Upper lobe of left lung (tissue), 6 donors: ENCODE measurements at regions not wholly inside any gene's neighbourhood (a gene's known extent, or its start where the extent isn't known, plus 50 kb on each side); places are given as distances from the start of the nearest gene placed in this dataset.

Experiments used
- ATAC-seq, 2 donors: fragments of 200-7000 bp; cut with Tn5 transposase; one replicate each; pipeline ENCODE4 v1.9.1; 2022; ENCODE audit warnings: mild to moderate bottlenecking in 2 of 2, moderate library complexity in 2 of 2; ENCODE audit not compliant: low FRiP score in 2 of 2
- DNase-seq, 2 donors: peaks; one replicate each; pipeline ENCODE4 v3.0.0-alpha.2; 2019 to 2020
- H3K27ac ChIP-seq, 4 donors: fragments of 200-600 bp; sonication (generic); one replicate each; pipeline ENCODE4 v1.5.1; 2016 to 2019
- H3K27me3 ChIP-seq, 4 donors: fragments of 200-600 bp; sonication (generic); one replicate each; pipeline ENCODE4 v1.5.1; 2017 to 2019
- H3K36me3 ChIP-seq, 4 donors: fragments of 200-600 bp; sonication (generic); one replicate each; pipeline ENCODE4 v1.5.1; 2016 to 2019
- H3K4me1 ChIP-seq, 4 donors: fragments of 200-600 bp; sonication (generic); one replicate each; pipeline ENCODE4 v1.5.1; 2018 to 2019
- H3K4me3 ChIP-seq, 4 donors: fragments of 200-600 bp; sonication (generic); one replicate each; pipeline ENCODE4 v1.5.1; 2017 to 2019; ENCODE audit warnings: mild to moderate bottlenecking in 2 of 4, moderate library complexity in 1 of 4
- H3K9me3 ChIP-seq, 4 donors: fragments of 200-600 bp; sonication (generic); one replicate each; pipeline ENCODE4 v1.5.1; 2018 to 2019
- CTCF ChIP-seq, 6 experiments: fragments of 450-650 bp in 4 of 6; fragments of 200-600 bp in 2 of 6; sonication (generic) in 2 of 6; IDR thresholded peaks; one replicate each; pipeline ENCODE4 v1.5.1; 2016 to 2019; ENCODE audit warnings: antibody characterized with exemption in 6 of 6
- EP300 ChIP-seq, 4 donors: sonication (generic); formaldehyde crosslinking; IDR thresholded peaks; one replicate each; pipeline ENCODE4 v1.5.1; 2017; ENCODE audit warnings: antibody characterized with exemption in 4 of 4, control low read depth in 2 of 4
- POLR2A ChIP-seq, 4 donors: fragments of 450-650 bp; IDR thresholded peaks; one replicate each; pipeline ENCODE4 v1.5.1; 2016 to 2017; ENCODE audit warnings: antibody characterized with exemption in 4 of 4, mild to moderate bottlenecking in 2 of 4
- POLR2AphosphoS5 ChIP-seq, 2 donors: sonication (generic); formaldehyde crosslinking; IDR thresholded peaks; one replicate each; pipeline ENCODE4 v1.5.1; 2017; ENCODE audit warnings: antibody characterized with exemption in 2 of 2
- WGBS, 2 donors: methylation state at CpG; one replicate each; pipeline ENCODE4 v1.1.5; 2017 to 2018; 5-methylcytosine and 5-hydroxymethylcytosine counted together
- donor health status: DM: no; HTN: no; CAD: no; lungs with moderate emphysema.
- donor health status: DM: no; HTN: yes; CAD: no; lungs with severe emphysema.

DNA sequence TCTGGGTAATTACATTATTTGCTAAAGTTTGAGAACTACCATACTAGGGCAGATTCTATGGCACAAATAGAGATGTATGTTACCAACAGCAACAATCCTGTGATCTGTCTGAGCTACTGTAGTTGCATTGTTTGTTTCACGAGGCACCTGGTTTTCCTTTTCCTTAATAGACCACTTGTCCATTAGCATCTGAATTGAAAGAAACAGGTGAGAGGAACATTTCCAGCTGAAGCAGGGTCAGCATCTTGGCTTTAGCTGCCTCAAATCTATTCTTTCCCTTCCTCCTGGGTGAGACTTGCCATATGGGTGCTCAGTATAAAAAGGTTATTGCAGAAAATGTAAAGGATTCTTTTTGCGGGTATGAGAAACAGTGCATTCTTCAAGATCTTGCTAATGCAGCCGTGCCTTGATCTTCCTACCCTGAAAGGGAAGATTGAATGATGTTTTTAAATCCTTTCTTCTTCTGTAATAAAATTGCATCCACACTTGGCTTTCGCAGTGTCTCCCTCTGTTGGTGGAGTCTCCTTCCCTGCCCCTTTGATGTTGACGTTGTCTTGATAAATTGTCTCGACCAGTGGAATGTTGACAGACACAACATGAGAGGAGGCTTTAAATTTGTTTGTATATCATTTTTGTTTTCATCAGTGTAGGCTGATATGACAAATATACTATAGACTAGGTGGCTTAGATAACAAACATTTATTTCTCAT lies 118.0 kb upstream of the BRINP1 start:
- Histone ChIP-seq H3K27ac (no peak overlapping the region), H3K9me3 (no peaks in the 10 kb centered on the region), H3K27me3 (no peaks in the 10 kb centered on the region), H3K36me3 (no peaks in the 10 kb centered on the region), H3K4me3 (no peak overlapping the region), H3K4me1 (peaks cover 0 to 10% (median 4%) of the 10 kb centered on the region in 4 donors)
- ATAC-seq (no peak), DNase-seq (no peak)
- 51 to 66% methylated on average over 6 of the region's 6 CpGs for WGBS, 2 donors
- TF ChIP-seq POLR2AphosphoS5 (IDR thresholded peaks at IDR 0.05) (no peak), EP300 (IDR thresholded peaks at IDR 0.05) (no peak), POLR2A (IDR thresholded peaks at IDR 0.05) (no peak), CTCF (IDR thresholded peaks at IDR 0.05) (no peak)

- Histone ChIP-seq H3K4me1 (peaks cover 0 to 10% (median 3%) of the 10 kb centered on the region in 4 donors), H3K27ac (no peak overlapping the region), H3K27me3 (no peaks in the 10 kb centered on the region), H3K36me3 (no peaks in the 10 kb centered on the region), H3K9me3 (no peaks in the 10 kb centered on the region), H3K4me3 (no peak overlapping the region)
- TF ChIP-seq CTCF (IDR thresholded peaks at IDR 0.05): no peak
- no peak for TF ChIP-seq POLR2AphosphoS5 (IDR thresholded peaks at IDR 0.05)
- no peak for TF ChIP-seq POLR2A (IDR thresholded peaks at IDR 0.05)
- no peak for TF ChIP-seq EP300 (IDR thresholded peaks at IDR 0.05)
- ATAC-seq (no peak), DNase-seq (no peak)
Measured at GRCh38 chr9:119483153-119483552, 113.9 kb upstream of the BRINP1 start.

- no peak for DNase-seq
- Histone ChIP-seq H3K36me3 (no peaks in the 10 kb centered on the region), H3K27me3 (no peaks in the 10 kb centered on the region), H3K4me1 (no peaks in the 10 kb centered on the region), H3K9me3 (no peaks in the 10 kb centered on the region), H3K4me3 (no peak overlapping the region), H3K27ac (no peak overlapping the region)
- WGBS, 2 donors: 92 to 95% methylated on average over 2 to 7 of the region's 7 CpGs
- TF ChIP-seq POLR2AphosphoS5 (IDR thresholded peaks at IDR 0.05) (no peak), CTCF (IDR thresholded peaks at IDR 0.05) (no peak), EP300 (IDR thresholded peaks at IDR 0.05) (no peak), POLR2A (IDR thresholded peaks at IDR 0.05) (no peak)
- peak; percentile 24 to 51 for ATAC-seq
Measured at GRCh38 chr9:119477197-119477596, 108.0 kb upstream of the BRINP1 start.

GRCh38 chr9:119458068-119458467 lies 88.8 kb upstream of the BRINP1 start:
- WGBS, 2 donors: 41 to 54% methylated on average over 3 of the region's 3 CpGs
- Histone ChIP-seq H3K27me3 (no peaks in the 10 kb centered on the region), H3K9me3 (no peaks in the 10 kb centered on the region), H3K36me3 (no peaks in the 10 kb centered on the region), H3K27ac (no peak overlapping the region), H3K4me1 (no peaks in the 10 kb centered on the region), H3K4me3 (no peak overlapping the region)
- ATAC-seq: no peak
- DNase-seq: no peak
- TF ChIP-seq EP300 (IDR thresholded peaks at IDR 0.05): no peak
- TF ChIP-seq CTCF (IDR thresholded peaks at IDR 0.05): no peak
- no peak for TF ChIP-seq POLR2A (IDR thresholded peaks at IDR 0.05)

DNA sequence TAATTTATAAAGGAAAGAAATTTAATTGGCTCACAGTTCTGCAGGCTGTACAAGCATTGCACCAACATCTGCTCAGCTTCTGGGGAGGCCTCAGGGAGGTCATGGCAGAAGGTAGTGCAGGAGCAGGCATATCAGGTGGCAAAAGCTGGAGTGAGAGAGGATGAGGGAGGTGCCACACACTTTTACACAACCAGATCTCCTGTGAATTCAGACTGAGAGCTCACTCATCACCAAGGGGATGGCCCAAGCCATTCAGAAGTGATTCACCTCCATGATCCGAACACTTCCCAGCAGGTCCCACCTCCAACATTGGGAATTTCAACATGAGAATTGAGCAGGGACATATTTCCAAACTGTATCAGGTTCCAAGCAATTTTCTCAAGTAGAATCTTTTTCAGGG lies 84.7 kb upstream of the BRINP1 start:
- no peak overlapping the region for H3K4me3 ChIP-seq
- no peak overlapping the region for H3K27ac ChIP-seq
- H3K4me1 ChIP-seq: no peaks in the 10 kb centered on the region
- TF ChIP-seq EP300 (IDR thresholded peaks at IDR 0.05): no peak
- TF ChIP-seq POLR2AphosphoS5 (IDR thresholded peaks at IDR 0.05): no peak
- ATAC-seq (no peak), DNase-seq (no peak)
- H3K27me3 ChIP-seq: no peaks in the 10 kb centered on the region
- 76 to 100% methylated on average over 1 of the region's 1 CpG for WGBS, 2 donors
- H3K36me3 ChIP-seq: no peaks in the 10 kb centered on the region
- H3K9me3 ChIP-seq: no peaks in the 10 kb centered on the region
